ENCODE measurements at regions not wholly inside any gene's neighbourhood (a gene's known extent, or its start where the extent isn't known, plus 50 kb on each side); places are given as distances from the start of the nearest gene placed in this dataset.

GRCh38 chr1:187878883-187879282 lies 1050.1 kb downstream of the PLA2G4A start:
- TF ChIP-seq CTCF (IDR thresholded peaks at IDR 0.05; ENCODE audit: low read depth, low read length) (no peak), EZH2phosphoT487 (IDR thresholded peaks at IDR 0.05; ENCODE audit: low read depth) (no peak)

All from OCI-LY3 (cell line).